ENCODE measurements at regions not wholly inside any gene's neighbourhood (a gene's known extent, or its start where the extent isn't known, plus 50 kb on each side); places are given as distances from the start of the nearest gene placed in this dataset.

GRCh38 chr1:194473766-194474165 lies 1287.4 kb upstream of the B3GALT2 start:
- TF ChIP-seq, protein P1, sequence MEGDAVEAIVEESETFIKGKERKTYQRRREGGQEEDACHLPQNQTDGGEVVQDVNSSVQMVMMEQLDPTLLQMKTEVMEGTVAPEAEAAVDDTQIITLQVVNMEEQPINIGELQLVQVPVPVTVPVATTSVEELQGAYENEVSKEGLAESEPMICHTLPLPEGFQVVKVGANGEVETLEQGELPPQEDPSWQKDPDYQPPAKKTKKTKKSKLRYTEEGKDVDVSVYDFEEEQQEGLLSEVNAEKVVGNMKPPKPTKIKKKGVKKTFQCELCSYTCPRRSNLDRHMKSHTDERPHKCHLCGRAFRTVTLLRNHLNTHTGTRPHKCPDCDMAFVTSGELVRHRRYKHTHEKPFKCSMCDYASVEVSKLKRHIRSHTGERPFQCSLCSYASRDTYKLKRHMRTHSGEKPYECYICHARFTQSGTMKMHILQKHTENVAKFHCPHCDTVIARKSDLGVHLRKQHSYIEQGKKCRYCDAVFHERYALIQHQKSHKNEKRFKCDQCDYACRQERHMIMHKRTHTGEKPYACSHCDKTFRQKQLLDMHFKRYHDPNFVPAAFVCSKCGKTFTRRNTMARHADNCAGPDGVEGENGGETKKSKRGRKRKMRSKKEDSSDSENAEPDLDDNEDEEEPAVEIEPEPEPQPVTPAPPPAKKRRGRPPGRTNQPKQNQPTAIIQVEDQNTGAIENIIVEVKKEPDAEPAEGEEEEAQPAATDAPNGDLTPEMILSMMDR (IDR thresholded peaks at IDR 0.05; ENCODE audit: partially characterized antibody, unreplicated experiment): no peak
- Mint-ChIP-seq H3K4me1 (ENCODE audit: low read depth, unreplicated experiment) (peaks cover 27% of the 10 kb centered on the region), H3K9me3 (ENCODE audit: unreplicated experiment) (no peaks in the 10 kb centered on the region), H3K36me3 (ENCODE audit: unreplicated experiment) (no peaks in the 10 kb centered on the region), H3K27me3 (ENCODE audit: unreplicated experiment) (no peaks in the 10 kb centered on the region), H3K4me3 (ENCODE audit: unreplicated experiment) (no peak overlapping the region), H3K27ac (ENCODE audit: unreplicated experiment) (no peak overlapping the region)
- no peak for DNase-seq

GRCh38 chr1:194469282-194469681 lies 1282.9 kb upstream of the B3GALT2 start:
- Mint-ChIP-seq H3K9me3 (ENCODE audit: unreplicated experiment) (no peaks in the 10 kb centered on the region), H3K4me1 (ENCODE audit: low read depth, unreplicated experiment) (peaks cover 6% of the 10 kb centered on the region), H3K4me3 (ENCODE audit: unreplicated experiment) (no peak overlapping the region), H3K27ac (ENCODE audit: unreplicated experiment) (no peak overlapping the region), H3K36me3 (ENCODE audit: unreplicated experiment) (no peaks in the 10 kb centered on the region), H3K27me3 (ENCODE audit: unreplicated experiment) (no peaks in the 10 kb centered on the region)
- DNase-seq: no peak
- TF ChIP-seq, protein P1 (IDR thresholded peaks at IDR 0.05; ENCODE audit: partially characterized antibody, unreplicated experiment): no peak

DNA sequence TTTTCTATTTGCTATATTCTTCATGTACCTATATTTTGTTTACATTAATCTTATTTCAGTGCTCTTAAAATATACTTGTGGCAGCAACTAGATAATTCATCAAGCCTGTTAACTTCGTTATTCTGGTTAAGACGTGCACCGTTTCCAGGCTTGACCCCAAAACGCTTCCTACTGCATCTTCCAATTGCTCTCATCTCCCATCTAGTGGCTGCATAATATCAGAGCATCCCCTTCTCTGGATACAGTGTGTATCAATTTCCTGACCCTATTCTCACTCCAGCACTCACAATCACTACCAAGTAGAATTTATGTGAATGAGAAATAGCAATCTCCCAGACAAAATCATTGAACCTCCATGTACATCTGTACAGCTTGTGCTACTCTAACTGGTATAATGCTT lies 1280.3 kb upstream of the B3GALT2 start:
- Mint-ChIP-seq H3K27me3 (ENCODE audit: unreplicated experiment) (no peaks in the 10 kb centered on the region), H3K36me3 (ENCODE audit: unreplicated experiment) (no peaks in the 10 kb centered on the region), H3K27ac (ENCODE audit: unreplicated experiment) (no peak overlapping the region), H3K9me3 (ENCODE audit: unreplicated experiment) (no peaks in the 10 kb centered on the region), H3K4me3 (ENCODE audit: unreplicated experiment) (no peak overlapping the region), H3K4me1 (ENCODE audit: low read depth, unreplicated experiment) (no peaks in the 10 kb centered on the region)
- TF ChIP-seq, protein P1 (IDR thresholded peaks at IDR 0.05; ENCODE audit: partially characterized antibody, unreplicated experiment): peak; percentile 31
- DNase-seq: no peak

DNA sequence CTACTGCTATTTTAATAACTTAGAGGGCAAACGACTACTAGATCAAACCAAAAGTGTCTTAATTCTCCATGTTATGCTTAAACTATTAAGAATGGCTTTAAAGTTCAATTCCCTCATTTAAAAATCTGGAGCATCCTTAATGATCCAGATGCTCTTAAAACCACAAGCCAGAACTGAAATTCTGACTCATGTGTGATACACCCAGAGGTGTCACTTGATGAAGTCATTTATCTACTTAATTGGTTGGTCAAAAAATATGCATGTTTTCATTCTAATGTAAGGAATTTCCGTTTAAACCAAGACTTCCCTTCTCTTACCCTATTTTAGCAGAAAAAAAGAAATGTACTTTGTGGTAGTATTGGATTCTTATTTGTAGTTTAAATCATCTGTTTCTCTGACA lies 1261.2 kb upstream of the B3GALT2 start:
- Mint-ChIP-seq H3K27me3 (ENCODE audit: unreplicated experiment) (peaks cover 2% of the 10 kb centered on the region), H3K4me3 (ENCODE audit: unreplicated experiment) (no peak overlapping the region), H3K4me1 (ENCODE audit: low read depth, unreplicated experiment) (no peaks in the 10 kb centered on the region), H3K27ac (ENCODE audit: unreplicated experiment) (no peak overlapping the region), H3K36me3 (ENCODE audit: unreplicated experiment) (no peaks in the 10 kb centered on the region), H3K9me3 (ENCODE audit: unreplicated experiment) (no peaks in the 10 kb centered on the region)
- DNase-seq: no peak
- TF ChIP-seq, protein P1 (IDR thresholded peaks at IDR 0.05; ENCODE audit: partially characterized antibody, unreplicated experiment): no peak

GRCh38 chr1:194445244-194445643 lies 1258.8 kb upstream of the B3GALT2 start:
- TF ChIP-seq, protein P1 (IDR thresholded peaks at IDR 0.05; ENCODE audit: partially characterized antibody, unreplicated experiment): no peak
- Mint-ChIP-seq H3K9me3 (ENCODE audit: unreplicated experiment) (no peaks in the 10 kb centered on the region), H3K4me3 (ENCODE audit: unreplicated experiment) (no peak overlapping the region), H3K36me3 (ENCODE audit: unreplicated experiment) (no peaks in the 10 kb centered on the region), H3K27me3 (ENCODE audit: unreplicated experiment) (no peaks in the 10 kb centered on the region), H3K27ac (ENCODE audit: unreplicated experiment) (no peak overlapping the region), H3K4me1 (ENCODE audit: low read depth, unreplicated experiment) (no peaks in the 10 kb centered on the region)
- DNase-seq: no peak
